Astrocyte (in vitro differentiated cells and primary cell): ENCODE measurements at regions not wholly inside any gene's neighbourhood (a gene's known extent, or its start where the extent isn't known, plus 50 kb on each side); places are given as distances from the start of the nearest gene placed in this dataset.

Experiments
- DNase-seq: peaks from one replicate; pipeline ENCODE4 v3.0.0-alpha.2; 2010; ENCODE audit warnings: low read depth
- FAIRE-seq: peaks from 2 replicates; lab custom pipeline; 2011; peaks lifted over from hg19 to GRCh38; lab: Jason Lieb, UNC
- H2AFZ ChIP-seq: 2 replicates; pipeline ENCODE4 v1.6.0; 2012; ENCODE audit warnings: low read depth, low read length, inconsistent platforms
- H3K27ac ChIP-seq: 2 replicates; pipeline ENCODE4 v1.5.1; 2011; ENCODE audit warnings: low read depth, low read length, inconsistent platforms
- H3K27me3 ChIP-seq: 2 replicates; pipeline ENCODE4 v1.6.0; 2011; ENCODE audit warnings: low read length, inconsistent platforms; ENCODE audit not compliant: insufficient read depth
- H3K36me3 ChIP-seq: 2 replicates; pipeline ENCODE4 v1.5.1; 2011; ENCODE audit warnings: low read length, inconsistent platforms; ENCODE audit not compliant: insufficient read depth
- H3K4me1 ChIP-seq: 2 replicates; pipeline ENCODE4 v1.5.1; 2011; ENCODE audit warnings: low read length, inconsistent platforms; ENCODE audit not compliant: insufficient read depth
- H3K4me2 ChIP-seq: 2 replicates; pipeline ENCODE4 v1.6.0; 2012; ENCODE audit warnings: low read length, inconsistent platforms
- H3K4me3 ChIP-seq: 2 replicates; pipeline ENCODE4 v1.5.1; 2011; ENCODE audit warnings: low read depth, mild to moderate bottlenecking, low read length, inconsistent platforms; ENCODE audit not compliant: insufficient read depth
- H3K79me2 ChIP-seq: 2 replicates; pipeline ENCODE4 v1.6.0; 2012; ENCODE audit warnings: mild to moderate bottlenecking, low read length, inconsistent platforms; ENCODE audit not compliant: insufficient read depth
- H3K9ac ChIP-seq: 2 replicates; pipeline ENCODE4 v1.6.0; 2012; ENCODE audit warnings: mild to moderate bottlenecking, low read length, inconsistent platforms
- H3K9me3 ChIP-seq: 2 replicates; pipeline ENCODE4 v1.5.1; 2012; ENCODE audit warnings: low read depth, mild to moderate bottlenecking, low read length, inconsistent platforms; ENCODE audit not compliant: insufficient read depth
- H4K20me1 ChIP-seq: 2 replicates; pipeline ENCODE4 v1.6.0; 2012; ENCODE audit warnings: low read length, inconsistent platforms; ENCODE audit not compliant: insufficient read depth
- H3K27ac Mint-ChIP-seq: one replicate; pipeline ENCODE4 v1.8.0; 2021; ENCODE audit warnings: mild to moderate bottlenecking, mixed read lengths; ENCODE audit not compliant: unreplicated experiment
- H3K27me3 Mint-ChIP-seq: one replicate; pipeline ENCODE4 v1.8.0; 2021; ENCODE audit warnings: low read depth, mixed read lengths; ENCODE audit not compliant: unreplicated experiment
- H3K36me3 Mint-ChIP-seq: one replicate; pipeline ENCODE4 v1.8.0; 2021; ENCODE audit warnings: low read depth, mixed read lengths; ENCODE audit not compliant: unreplicated experiment
- H3K4me1 Mint-ChIP-seq: one replicate; pipeline ENCODE4 v1.8.0; 2021; ENCODE audit warnings: low read depth, mixed read lengths; ENCODE audit not compliant: unreplicated experiment
- H3K4me3 Mint-ChIP-seq: one replicate; pipeline ENCODE4 v1.8.0; 2021; ENCODE audit warnings: mild to moderate bottlenecking, moderate library complexity, mixed read lengths; ENCODE audit not compliant: unreplicated experiment
- H3K9me3 Mint-ChIP-seq: one replicate; pipeline ENCODE4 v1.8.0; 2021; ENCODE audit warnings: mild to moderate bottlenecking, mixed read lengths; ENCODE audit not compliant: unreplicated experiment
- EZH2 ChIP-seq: IDR thresholded peaks from 2 replicates; pipeline ENCODE4 v1.6.1; 2012; ENCODE audit warnings: mild to moderate bottlenecking, low read length, inconsistent platforms; ENCODE audit not compliant: insufficient read depth
- TF ChIP-seq, protein P1 (sequence below): IDR thresholded peaks from 2 replicates; pipeline ENCODE4 v1.5.1; 2011; ENCODE audit warnings: low read depth, mild to moderate bottlenecking, inconsistent platforms, low read length, moderate library complexity; ENCODE audit not compliant: insufficient read depth

DNA sequence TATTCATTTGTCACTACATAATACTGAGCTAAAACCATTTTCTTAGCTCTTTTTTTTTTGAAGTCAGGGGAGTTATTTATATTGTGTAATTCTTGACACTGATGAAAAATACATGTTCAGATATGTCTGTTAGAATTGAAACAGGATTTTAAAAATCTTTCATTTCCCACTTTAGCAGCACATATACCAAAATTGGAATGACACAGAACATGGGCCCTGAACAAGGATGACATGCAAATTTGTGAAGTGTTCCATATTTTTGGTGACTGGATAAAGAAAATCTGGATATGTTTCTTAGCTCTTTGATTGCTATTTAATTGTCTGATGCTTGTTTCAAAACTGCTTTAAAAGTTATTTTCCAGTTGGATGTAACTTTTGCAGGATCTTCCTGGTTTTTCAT is 1963.9 kb upstream of the LRRTM1 start:
- Histone ChIP-seq H3K27me3 (no peaks in the 10 kb centered on the region), H3K4me2 (no peak overlapping the region), H2AFZ (no peak overlapping the region), H3K4me3 (no peak overlapping the region), H3K9me3 (no peaks in the 10 kb centered on the region), H3K4me1 (no peaks in the 10 kb centered on the region), H3K36me3 (no peaks in the 10 kb centered on the region), H3K79me2 (no peaks in the 10 kb centered on the region), H4K20me1 (no peaks in the 10 kb centered on the region), H3K9ac (no peak overlapping the region), H3K27ac (no peak overlapping the region)
- TF ChIP-seq, protein P1, sequence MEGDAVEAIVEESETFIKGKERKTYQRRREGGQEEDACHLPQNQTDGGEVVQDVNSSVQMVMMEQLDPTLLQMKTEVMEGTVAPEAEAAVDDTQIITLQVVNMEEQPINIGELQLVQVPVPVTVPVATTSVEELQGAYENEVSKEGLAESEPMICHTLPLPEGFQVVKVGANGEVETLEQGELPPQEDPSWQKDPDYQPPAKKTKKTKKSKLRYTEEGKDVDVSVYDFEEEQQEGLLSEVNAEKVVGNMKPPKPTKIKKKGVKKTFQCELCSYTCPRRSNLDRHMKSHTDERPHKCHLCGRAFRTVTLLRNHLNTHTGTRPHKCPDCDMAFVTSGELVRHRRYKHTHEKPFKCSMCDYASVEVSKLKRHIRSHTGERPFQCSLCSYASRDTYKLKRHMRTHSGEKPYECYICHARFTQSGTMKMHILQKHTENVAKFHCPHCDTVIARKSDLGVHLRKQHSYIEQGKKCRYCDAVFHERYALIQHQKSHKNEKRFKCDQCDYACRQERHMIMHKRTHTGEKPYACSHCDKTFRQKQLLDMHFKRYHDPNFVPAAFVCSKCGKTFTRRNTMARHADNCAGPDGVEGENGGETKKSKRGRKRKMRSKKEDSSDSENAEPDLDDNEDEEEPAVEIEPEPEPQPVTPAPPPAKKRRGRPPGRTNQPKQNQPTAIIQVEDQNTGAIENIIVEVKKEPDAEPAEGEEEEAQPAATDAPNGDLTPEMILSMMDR: no peak
- no peak for TF ChIP-seq EZH2
- no peak overlapping the region for H3K27ac Mint-ChIP-seq
- H3K9me3 Mint-ChIP-seq: no peaks in the 10 kb centered on the region
- no peaks in the 10 kb centered on the region for H3K36me3 Mint-ChIP-seq
- no peaks in the 10 kb centered on the region for H3K27me3 Mint-ChIP-seq
- H3K4me3 Mint-ChIP-seq: no peak overlapping the region
- no peak for DNase-seq
- H3K4me1 Mint-ChIP-seq: peaks cover 2% of the 10 kb centered on the region
- no peak for FAIRE-seq

DNA sequence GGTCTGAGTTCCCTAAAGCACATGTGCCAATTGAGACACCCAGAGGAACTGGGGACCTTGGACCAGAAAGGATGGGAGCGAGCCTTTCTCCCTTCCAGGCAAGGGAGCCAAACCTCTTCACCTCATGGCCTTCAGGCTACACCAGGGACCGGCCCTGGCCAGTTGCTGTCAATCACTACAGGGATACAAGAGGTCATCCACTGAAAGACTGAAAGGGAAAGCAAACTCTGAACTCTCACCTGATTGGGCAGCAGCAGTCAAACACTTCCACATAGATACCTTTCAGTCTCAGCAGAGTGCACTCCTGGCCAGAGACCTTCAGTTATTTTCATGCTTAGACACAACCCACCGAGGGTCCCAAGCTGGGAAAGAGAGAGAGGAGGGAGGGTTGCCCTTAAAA is 1956.0 kb upstream of the LRRTM1 start:
- Histone ChIP-seq H4K20me1 (no peaks in the 10 kb centered on the region), H3K27me3 (no peaks in the 10 kb centered on the region), H3K36me3 (no peaks in the 10 kb centered on the region), H3K4me3 (no peak overlapping the region), H3K4me1 (no peaks in the 10 kb centered on the region), H3K27ac (no peak overlapping the region), H2AFZ (no peak overlapping the region), H3K79me2 (no peaks in the 10 kb centered on the region), H3K9ac (no peak overlapping the region), H3K4me2 (no peak overlapping the region), H3K9me3 (peaks cover 11% of the 10 kb centered on the region)
- Mint-ChIP-seq H3K27me3 (no peaks in the 10 kb centered on the region), H3K36me3 (no peaks in the 10 kb centered on the region), H3K27ac (no peak overlapping the region), H3K9me3 (no peaks in the 10 kb centered on the region), H3K4me3 (no peak overlapping the region), H3K4me1 (peaks cover under 1% of the 10 kb centered on the region)
- TF ChIP-seq, protein P1: no peak
- no peak for TF ChIP-seq EZH2
- DNase-seq (no peak), FAIRE-seq (no peak)

DNA sequence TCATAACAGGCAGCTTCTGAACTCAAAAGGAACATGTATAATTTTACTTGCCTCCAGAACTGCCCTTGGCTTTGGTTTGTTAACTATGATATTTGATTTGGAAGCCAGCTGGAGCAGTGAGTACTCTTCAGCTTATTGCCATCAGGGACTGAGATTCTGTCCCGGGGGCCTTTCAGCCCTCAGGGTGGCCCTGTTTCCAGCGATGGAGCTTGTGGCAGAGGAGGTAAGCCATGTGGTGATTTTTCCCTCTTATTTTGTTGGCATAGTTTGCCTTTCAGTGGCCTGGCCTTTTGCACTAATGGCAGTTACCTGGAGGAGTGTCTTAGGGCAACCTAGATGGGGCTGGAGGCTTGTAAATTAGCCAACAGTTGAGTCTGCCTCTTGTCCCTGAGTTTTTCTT is 1955.0 kb upstream of the LRRTM1 start:
- no peak for FAIRE-seq

More for the DNA sequence above, 1955.0 kb upstream of the LRRTM1 start:
- no peak for TF ChIP-seq EZH2
- TF ChIP-seq, protein P1: no peak
- Histone ChIP-seq H4K20me1 (no peaks in the 10 kb centered on the region), H3K4me1 (no peaks in the 10 kb centered on the region), H3K27ac (no peak overlapping the region), H3K4me3 (no peak overlapping the region), H3K36me3 (no peaks in the 10 kb centered on the region), H3K9me3 (peaks cover 11% of the 10 kb centered on the region), H3K27me3 (no peaks in the 10 kb centered on the region), H3K9ac (no peak overlapping the region), H3K79me2 (no peaks in the 10 kb centered on the region), H2AFZ (no peak overlapping the region), H3K4me2 (no peak overlapping the region)
- Mint-ChIP-seq H3K36me3 (no peaks in the 10 kb centered on the region), H3K4me3 (no peak overlapping the region), H3K4me1 (no peaks in the 10 kb centered on the region), H3K9me3 (no peaks in the 10 kb centered on the region), H3K27ac (no peak overlapping the region), H3K27me3 (no peaks in the 10 kb centered on the region)
- no peak for DNase-seq
